ENCODE measurements at regions not wholly inside any gene's neighbourhood (a gene's known extent, or its start where the extent isn't known, plus 50 kb on each side); places are given as distances from the start of the nearest gene placed in this dataset.

- FAIRE-seq (no peak), DNase-seq (ENCODE audit: insufficient read length, low spot score) (no peak)
- TF ChIP-seq CTCF (IDR thresholded peaks at IDR 0.05; ENCODE audit: insufficient read depth, missing control alignments), result no peak
Measured at GRCh38 chr2:13968811-13969210, 663.7 kb upstream of the LRATD1 start.

- no peak for FAIRE-seq
- no peak for DNase-seq (ENCODE audit: insufficient read length, low spot score)
Measured at GRCh38 chr2:13986119-13986720, 646.3 kb upstream of the LRATD1 start.

GRCh38 chr2:13996527-13996926 is 636.0 kb upstream of the LRATD1 start:
- no peak for DNase-seq (ENCODE audit: insufficient read length, low spot score)
- no peak for TF ChIP-seq CTCF (IDR thresholded peaks at IDR 0.05; ENCODE audit: insufficient read depth, missing control alignments)
- FAIRE-seq, result no peak

More at GRCh38 chr2:13986119-13986720, 646.3 kb upstream of the LRATD1 start:
- TF ChIP-seq CTCF (IDR thresholded peaks at IDR 0.05; ENCODE audit: insufficient read depth, missing control alignments), result no peak

- no peak for FAIRE-seq
- DNase-seq (ENCODE audit: insufficient read length, low spot score), result no peak
- no peak for TF ChIP-seq CTCF (IDR thresholded peaks at IDR 0.05; ENCODE audit: insufficient read depth, missing control alignments)
Measured at GRCh38 chr2:14011190-14011589, 621.3 kb upstream of the LRATD1 start.

- TF ChIP-seq CTCF (IDR thresholded peaks at IDR 0.05; ENCODE audit: insufficient read depth, missing control alignments), result no peak
- DNase-seq (ENCODE audit: insufficient read length, low spot score) (no peak), FAIRE-seq (no peak)
Measured at GRCh38 chr2:14015113-14015630, 617.3 kb upstream of the LRATD1 start.

- FAIRE-seq, result no peak
- no peak for DNase-seq (ENCODE audit: insufficient read length, low spot score)
- no peak for TF ChIP-seq CTCF (IDR thresholded peaks at IDR 0.05; ENCODE audit: insufficient read depth, missing control alignments)
Measured at GRCh38 chr2:14016289-14016955, 616.1 kb upstream of the LRATD1 start.

GRCh38 chr2:14018620-14019019 is 613.9 kb upstream of the LRATD1 start:
- DNase-seq (ENCODE audit: insufficient read length, low spot score) (no peak), FAIRE-seq (no peak)

More at GRCh38 chr2:14018620-14019019, 613.9 kb upstream of the LRATD1 start:
- TF ChIP-seq CTCF (IDR thresholded peaks at IDR 0.05; ENCODE audit: insufficient read depth, missing control alignments), result no peak

All from D721Med (cell line).